CD4-positive, alpha-beta T cell treated with Interleukin-17A for 1 hour (primary cell): ENCODE measurements at regions not wholly inside any gene's neighbourhood (a gene's known extent, or its start where the extent isn't known, plus 50 kb on each side); places are given as distances from the start of the nearest gene placed in this dataset.
"Not testable (repeated sequence)": the region's sequence is repeated elsewhere in the genome, so short reads cannot be mapped to it uniquely, and the experiment has no call there.

ENCODE experiments used
- DNase-seq: peaks from one replicate; pipeline ENCODE4 v3.0.0-alpha.2; 2020

DNA sequence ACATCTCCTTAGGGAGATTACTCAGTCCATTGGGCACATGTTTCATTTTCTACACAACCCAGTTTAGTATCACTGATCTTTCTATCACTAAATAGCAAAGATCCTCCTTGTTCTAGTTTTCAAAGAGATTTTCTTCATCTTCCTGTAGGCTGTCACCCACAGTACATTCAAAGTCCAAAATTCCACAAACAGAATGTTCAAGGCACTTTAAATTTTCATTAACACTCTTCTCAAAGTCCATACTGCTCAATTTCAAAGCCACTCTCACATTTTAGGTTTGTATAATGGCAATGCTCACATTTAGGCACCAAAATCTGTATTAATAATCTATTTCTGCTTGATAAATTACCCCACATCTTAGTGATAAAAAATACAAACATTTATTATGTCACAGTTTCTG is 152.8 kb downstream of the FSIP2 start:
- DNase-seq: no peak

DNA sequence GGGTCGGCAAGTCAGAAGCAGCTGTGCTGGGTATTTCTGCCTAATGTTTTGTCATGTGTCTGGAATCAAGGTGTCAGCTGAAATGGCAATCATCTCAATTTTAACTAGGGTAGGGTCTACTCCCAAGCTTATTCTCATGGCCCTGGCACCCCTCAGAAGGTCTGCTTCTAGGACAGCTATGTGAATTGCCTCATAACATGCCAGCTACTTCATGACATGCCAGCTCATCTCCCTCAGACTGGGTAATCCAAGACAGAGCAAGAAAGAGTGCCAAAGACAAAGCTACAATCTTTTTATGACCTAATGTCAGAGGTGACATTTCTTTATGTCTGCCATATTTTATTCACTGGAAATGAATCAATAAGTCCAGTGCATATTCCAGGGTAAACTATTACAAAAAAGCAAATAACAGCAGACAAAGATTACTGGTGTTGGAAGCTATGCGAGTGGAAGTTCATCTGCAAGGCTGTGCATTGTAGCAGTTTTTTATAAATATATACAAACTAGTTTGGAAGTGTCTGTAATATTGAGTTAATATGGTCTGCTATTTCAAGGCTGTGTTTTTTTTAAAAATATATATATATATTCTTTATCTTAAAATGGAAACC is 153.3 kb downstream of the FSIP2 start:
- no peak for DNase-seq

DNA sequence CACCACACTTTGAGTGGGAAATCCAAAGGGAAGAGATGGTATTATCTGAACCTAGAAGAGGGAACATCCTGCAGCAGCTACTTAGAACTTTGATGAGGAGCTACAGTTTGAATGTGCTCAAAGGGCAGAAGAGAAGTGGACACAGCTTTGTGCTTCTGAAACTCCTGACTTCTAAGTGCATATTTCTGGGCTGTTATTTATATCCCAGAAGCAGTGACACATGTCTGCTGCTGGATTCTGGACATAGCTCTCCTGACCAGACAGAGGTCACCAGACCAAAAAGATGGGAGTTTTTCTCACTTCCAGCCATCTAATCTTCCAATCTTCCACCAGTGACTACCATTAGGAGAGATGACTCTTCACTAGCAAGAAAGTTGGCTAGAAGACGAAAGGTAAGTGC is 153.9 kb downstream of the FSIP2 start:
- DNase-seq: no peak

DNA sequence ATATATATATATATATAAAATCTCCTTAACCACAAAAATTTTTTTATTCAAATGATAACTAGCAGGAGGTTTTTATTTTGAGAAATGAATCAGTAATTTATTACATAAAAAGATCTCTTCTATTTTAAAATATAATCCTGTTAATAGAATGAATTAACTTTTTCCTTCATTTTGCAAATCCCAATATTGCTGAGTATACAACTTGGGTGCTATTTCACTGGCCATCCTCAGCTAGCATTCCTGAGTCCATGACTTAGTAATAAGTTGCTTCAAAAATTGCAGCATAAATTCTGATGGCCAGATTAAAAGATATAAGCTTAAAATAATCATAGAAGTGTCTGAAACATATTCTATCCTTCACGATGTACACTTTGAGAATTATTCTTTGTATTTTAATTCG is 155.6 kb downstream of the FSIP2 start:
- DNase-seq: no peak

DNA sequence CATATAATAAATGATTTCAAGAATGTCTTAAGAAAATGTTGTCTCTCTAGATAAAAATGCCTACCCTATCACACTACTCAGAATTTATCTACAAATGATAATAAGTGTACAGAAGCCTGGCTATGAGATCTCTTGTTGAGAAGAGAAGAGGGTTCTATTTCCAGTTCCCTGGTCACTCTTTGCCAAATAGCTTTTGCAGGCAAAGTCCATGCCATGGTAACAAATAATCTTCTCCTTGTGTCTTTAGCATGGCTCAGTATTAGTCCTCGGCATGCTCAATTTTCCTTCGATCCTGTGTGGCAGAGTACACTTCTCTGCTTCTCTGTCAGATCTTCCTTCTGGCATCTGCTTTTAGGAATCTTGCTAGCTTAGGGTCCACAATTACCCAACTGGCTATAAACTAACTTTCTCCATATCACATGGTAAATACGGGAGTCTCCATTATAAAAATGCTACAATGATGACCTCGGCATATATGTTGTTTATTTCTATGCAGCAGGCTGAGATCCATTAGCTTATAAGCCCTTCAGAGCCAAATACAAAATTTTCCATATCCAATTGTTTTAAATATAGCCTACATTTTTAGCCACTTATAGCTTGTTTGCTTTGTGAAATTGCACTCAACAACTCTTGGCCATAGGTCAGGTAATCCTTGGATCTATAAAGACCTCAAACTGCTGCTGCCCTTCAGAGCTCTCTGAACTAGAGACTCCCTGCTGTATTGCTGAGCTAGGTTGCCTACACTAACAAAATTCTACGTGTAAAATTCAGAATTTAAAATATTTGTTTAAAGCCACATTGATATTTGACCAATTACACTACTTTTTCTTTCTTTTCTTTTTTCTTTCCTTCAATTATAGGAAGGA is 157.5 kb downstream of the FSIP2 start:
- no peak for DNase-seq

DNA sequence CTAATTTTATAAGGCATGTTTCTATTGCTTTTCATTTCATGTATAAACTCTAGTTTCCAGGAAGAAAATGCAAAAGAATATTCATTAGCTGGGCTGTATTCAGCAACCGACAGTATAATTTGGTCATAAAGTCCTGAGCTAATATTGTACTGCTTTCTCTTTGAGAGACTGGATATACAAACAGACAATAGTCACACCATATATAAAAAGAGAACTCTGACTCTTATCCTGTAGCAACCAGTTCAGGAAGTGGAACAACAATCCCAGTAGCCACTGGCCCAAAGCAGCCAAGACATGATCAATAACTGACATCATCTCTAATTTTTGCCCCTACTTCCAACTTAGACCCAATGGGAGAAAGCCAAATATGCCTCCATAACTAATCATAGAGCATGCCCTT is 160.8 kb downstream of the FSIP2 start:
- DNase-seq: no peak

DNA sequence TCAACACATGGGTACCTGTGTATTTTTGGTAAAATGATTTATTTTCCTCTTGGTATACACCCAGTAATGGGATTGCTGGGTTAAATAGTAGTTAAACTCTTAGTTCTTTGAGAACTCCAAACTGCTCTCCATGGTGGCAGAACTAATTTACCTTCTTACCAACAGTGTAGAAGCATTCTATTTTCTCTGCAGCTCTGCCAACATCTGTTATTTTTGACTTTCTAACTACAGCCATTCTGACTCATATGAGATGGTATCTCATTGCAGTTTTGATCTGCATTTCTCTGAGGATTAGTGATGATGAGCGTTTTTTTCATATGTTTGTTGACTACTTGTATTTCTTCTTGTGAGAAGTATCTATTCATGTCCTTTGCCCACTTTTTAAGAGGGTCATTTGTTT is 180.6 kb downstream of the FSIP2 start:
- no peak for DNase-seq

DNA sequence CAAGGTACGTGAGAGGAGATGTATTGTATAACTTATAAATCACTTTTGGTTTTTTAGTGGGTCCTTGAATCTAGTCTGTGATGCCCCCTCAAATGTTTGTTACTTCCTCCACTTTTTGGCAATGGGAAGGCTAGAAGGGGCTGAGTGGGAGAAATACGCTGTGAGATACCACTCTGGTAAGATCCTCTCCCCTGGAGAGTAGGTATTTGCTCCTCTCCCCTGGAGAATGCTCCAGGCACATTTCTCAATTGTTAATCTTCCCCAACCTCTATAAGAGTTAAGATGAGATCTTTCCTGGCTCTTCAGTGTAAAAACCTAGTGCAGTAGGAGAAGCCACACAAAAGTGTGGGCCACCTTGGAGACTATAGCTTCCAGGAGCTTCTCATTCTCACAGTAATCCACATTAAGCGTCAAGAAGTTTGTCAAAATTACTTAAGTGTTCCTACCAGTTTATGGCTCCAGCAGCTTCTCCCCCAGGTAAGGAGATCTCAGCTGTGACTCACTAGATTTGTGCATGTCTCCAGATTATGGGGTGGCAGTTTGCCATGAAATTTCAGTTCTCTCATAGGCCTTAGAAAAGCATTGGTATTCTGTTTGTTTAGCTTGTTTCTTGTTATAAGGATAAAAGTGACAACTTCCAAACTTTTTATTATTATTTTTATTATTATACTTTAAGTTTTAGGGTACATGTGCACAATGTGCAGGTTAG is 182.6 kb downstream of the FSIP2 start:
- DNase-seq: no peak

DNA sequence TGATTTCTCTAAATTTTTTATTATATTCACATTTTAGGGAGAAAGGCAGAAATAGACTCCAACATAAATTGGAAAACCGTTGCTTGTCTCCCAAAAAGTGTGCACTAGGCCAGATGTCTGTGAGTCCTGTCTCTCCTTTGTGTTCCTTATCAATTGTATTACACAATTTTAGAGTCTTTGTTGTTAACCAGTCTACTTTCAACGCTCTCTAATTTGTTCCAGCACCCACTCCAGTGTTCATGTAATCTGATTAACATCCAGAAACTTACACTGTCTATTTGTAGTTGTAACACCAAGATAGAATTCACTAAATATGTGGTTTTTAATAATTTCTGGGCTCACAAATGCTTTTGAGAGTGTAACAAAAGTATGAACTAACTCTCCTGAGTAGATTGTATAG is 195.6 kb downstream of the FSIP2 start:
- DNase-seq: no peak

DNA sequence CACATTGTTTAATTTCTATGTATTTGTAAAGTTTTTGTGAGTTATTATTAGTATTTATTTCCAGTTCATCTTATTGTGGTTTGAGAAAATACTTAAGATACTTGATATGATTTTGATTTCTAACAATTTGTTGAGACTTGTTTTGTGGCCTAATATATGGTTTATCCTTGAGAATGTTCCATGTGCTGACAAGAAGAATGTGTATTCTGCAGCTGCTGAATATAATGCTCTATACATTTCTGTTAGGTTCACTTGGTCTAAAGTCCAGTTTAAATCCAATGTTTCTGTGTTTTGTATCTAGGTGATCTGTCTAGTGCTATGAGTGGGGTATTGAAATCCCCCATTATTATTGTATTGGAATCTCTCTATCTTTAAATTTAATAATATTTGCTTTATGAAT is 201.3 kb downstream of the FSIP2 start:
- DNase-seq: no peak

DNA sequence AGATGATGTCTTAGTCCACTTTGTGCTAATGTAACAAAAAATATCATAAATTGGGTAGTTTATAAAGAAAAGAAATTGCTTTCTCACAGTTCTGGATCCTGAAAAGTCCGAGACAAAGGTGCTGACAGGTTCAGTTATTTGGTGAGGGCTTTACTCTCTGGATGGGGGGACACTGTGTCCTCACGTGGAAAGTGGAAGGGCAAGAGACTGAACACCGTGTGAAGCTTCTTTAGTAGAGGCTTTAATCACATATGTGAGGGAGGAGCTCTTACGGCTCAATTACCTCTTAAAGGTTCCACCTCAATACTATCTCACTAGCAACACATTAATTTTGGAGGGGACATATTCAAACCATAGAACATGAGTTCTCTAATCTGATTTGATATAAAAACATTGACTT is 204.3 kb downstream of the FSIP2 start:
- DNase-seq: no peak

DNA sequence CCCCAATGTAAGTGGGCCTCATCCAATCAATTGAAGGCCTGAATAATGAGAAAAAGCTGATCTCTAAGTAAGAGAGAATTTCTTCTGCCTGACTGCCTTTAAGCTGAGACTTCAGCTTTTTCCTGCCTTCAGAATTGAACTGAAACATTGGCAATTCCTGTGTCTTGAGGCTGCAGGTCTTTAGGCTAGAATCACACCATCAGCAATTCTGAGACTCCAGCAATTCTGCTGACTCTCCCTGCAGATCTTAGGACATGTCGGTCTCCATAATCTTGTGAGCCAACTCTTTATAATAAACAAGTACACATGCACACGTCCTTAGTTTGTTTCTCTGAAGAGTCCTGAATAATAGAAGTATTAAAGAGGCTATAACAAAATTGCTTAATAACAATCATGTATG is 209.1 kb downstream of the FSIP2 start:
- no peak for DNase-seq

DNA sequence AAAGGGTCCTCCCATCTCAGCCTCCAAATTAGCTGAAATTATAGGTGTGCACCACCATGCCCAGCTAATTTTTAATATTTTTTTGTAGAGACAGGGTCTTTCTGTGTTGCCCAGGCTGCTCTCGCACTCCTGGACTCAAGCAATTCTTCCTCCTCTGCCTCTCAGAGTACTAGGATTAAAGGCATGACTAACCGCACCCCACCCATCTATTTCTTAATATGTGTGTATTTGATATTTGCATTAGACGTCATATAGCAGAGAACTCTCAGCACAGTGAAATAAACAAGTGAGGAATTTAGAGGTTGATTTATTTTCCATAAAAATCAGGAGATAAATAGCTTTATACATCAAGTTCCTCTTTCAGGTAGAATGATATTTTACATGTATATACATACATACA is 213.5 kb downstream of the FSIP2 start:
- no peak for DNase-seq

DNA sequence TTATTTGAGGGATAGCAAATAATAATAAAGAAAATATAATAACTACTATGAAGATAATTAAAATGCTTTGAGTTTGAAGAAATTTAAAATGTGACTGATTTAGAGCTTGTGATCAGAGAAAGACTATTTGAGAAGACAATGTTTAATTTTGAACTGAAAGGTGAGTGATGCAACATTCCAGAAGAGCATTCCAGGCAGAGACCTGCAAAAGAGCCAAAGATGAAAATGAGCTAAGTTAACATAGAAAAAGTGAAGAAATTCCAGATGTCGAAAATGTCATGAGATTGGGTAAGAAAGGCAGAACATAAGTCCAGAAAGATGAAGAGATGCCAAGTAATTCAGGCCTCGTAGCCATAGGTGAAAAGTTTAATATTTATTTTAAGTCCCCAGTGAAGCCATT is 215.8 kb downstream of the FSIP2 start:
- no peak for DNase-seq

DNA sequence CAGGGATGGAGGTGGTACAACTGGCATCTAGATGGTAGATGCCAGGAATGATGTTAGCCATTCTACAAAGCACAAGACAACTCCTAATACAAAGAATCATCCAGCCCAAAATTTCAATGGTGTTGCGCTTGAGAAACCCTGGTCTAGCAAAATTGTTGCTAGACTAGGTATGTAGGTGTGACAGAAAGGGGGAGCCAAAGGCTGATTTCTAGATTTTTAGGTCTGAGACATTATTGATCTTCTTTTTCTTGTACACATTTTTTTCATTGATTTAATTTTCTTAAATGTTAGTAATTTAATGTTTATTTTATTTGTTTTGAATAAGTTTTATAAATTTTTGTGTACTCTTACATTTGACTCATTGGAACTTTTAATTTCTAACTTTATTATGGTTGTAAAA is 216.4 kb downstream of the FSIP2 start:
- DNase-seq: no peak

DNA sequence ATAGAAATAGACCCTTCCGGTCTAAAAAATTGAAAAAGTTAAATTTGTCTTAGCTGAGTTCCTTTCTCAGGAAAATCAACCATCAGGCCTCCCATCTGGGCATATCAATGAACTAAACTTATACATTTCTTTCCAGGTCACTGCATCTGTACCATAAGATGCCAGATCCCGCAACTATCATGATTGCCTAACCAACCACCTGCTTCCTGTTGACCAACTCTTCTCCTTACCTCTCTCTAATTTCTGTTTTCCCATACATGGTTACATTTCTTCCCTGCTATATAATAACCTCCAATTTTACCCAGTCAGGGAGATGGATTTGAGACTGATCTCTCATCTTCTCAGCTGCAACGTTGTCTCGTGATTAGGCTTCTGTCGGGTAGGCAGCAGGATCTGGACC is 228.7 kb downstream of the FSIP2 start:
- no peak for DNase-seq

DNA sequence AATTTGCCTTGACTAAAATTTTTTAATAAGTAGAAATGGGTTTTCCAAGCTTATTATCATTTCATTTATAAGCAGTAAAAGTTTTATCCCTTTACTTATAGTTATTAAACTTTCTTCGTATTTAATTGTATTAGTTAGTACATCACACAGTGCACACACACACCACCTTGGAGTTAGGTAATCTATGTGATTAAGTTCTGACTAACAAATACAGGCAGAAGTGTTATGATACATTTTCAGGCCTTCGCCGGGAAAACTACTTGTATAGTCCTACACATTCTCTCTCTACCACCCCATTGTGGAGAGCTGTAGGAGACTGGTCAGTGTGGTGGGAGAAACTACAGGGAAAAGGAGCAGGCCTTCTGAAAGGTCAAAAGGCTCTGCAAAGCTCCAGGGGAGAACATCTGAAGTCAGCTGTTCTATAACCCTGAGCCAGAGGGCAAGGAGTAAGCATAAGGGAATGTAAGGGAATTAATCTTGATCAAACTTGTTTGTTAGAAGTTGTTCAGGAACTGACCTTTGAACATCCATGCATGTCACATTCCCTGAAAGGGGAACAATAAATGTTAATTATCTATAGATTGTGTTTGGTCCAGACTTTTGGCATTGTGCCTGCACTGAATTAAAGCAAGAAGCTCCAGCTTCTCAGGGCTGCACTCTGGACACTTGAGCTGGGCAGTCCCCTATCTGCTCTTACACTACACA is 231.7 kb downstream of the FSIP2 start:
- no peak for DNase-seq

DNA sequence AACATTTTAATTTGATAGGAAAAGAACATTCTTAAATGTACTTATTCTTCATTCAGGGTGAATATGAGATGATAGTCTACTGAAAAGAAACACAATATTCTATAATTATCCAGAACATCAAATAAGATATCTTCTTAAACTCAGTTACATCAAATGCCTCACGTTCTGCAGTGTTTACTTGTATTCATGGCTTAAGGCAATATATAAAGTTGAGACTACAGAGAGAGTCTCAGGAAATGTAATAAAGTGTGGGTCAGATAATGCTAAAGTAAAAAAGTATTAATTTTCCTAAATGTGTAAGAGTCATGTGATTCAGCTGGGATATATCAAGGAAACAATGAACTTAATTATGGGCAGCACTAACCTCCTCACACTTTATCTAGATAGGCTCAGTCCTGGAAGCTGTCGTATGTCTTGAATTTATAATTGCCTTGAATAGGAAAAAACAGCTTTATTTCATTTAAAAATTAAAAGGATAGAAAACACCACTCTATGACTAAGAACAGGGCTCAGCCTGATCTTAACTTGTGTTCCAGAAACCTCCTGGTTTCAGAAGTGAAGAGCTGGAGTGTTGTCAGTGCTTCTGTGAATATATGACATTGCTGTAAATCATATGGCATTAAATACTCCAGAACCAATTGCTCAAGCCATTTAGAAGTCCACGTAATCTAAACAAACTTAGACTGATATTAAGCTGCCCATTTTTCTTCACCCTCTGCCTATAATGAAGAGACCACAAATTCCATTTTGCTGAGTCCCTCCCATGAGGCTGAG is 240.2 kb downstream of the FSIP2 start:
- no peak for DNase-seq

DNA sequence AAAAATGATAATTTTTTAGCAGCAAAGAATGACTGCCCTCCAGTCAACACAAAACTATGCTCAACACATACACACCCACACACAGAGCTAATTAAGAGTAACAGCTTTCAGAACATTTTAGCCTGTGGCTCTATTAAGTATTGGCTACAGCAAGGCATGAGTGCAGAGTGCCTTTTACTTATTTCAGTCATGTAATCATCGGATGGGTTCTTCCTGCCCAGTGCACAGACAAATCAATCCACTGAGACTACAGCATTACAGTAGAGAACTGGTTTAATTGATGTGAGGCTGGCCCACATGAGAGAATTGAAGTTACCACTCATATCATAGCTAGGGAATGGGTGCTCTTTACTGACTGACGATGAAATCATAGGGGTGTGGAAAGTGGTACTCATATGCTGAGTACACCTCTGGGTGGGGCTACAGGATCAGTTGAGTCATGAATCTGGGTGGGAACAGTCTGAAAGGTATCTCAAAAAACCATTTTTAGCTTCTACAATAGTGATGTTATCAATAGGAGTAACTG is 241.0 kb downstream of the FSIP2 start:
- DNase-seq: no peak

DNA sequence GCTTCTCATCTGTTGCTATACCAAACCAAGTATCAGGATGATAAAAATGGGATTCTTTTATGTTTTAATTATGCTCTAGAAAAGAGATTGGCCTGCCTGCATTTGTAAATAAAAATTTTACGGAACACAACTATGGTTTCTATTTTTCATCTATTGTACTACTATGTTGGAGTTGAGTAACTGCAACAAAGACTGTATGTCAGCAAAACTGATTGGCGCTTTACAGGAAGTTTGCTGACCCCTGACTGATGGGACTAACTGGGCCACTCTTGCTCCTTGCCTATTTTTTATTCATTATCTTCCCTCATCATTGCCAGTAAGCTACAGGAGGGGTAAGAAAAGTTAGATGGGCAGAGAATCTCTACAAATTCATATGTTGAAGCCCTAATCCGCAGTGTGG is 242.3 kb downstream of the FSIP2 start:
- no peak for DNase-seq

DNA sequence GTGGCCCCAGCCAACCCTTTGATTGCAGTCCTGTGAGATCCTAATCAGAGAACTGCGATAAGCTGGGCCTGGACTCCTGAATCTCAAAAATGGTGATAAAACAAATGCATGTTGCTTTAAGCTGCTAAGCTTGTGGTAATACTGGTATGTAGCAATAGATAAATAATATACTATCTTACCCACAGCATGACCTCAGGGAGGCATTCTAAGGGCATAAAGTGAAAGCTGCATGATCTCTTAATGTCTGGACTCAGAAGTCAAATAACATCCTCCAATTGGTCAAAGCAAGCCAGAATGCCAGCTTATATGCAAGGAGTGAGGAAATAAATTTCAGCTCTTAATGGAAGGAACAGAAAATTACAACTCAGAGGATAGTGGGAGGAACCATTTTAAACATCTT is 246.1 kb downstream of the FSIP2 start:
- DNase-seq: no peak

DNA sequence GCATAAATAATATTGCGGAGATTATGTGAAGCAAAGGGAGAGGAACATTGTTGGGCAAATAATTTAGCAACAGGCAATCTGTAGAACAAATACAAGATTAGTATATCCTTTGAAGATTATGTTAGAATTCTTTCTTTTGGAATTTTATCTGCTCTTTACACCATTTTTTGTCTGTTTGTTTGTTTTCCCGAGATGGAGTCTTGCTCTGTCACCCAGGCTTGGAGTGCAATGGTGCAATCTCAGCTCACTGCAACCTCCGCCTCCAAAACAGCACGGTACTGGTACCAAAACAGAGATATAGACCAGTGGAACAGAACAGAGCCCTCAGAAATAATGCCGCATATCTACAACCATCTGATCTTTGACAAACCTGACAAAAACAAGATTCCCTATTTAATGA is 250.3 kb downstream of the FSIP2 start:
- not testable (repeated sequence) for DNase-seq
